Neural cell (in vitro differentiated cells): ENCODE measurements at regions not wholly inside any gene's neighbourhood (a gene's known extent, or its start where the extent isn't known, plus 50 kb on each side); places are given as distances from the start of the nearest gene placed in this dataset.

Experiments used
- CTCF ChIP-seq: fragments of 450-650 bp; IDR thresholded peaks from 2 replicates; pipeline ENCODE4 v1.5.1; 2014; ENCODE audit warnings: antibody characterized with exemption, mild to moderate bottlenecking, moderate library complexity; ENCODE audit not compliant: poor library complexity, severe bottlenecking
- EZH2 ChIP-seq: fragments of 200-600, 300-800 bp; shearing (Covaris generic), sonication (generic); IDR thresholded peaks from 2 replicates; pipeline ENCODE4 v1.6.1; 2014; ENCODE audit warnings: antibody characterized with exemption, low read length, borderline replicate concordance, mild to moderate bottlenecking; ENCODE audit not compliant: insufficient read depth, poor library complexity, severe bottlenecking

DNA sequence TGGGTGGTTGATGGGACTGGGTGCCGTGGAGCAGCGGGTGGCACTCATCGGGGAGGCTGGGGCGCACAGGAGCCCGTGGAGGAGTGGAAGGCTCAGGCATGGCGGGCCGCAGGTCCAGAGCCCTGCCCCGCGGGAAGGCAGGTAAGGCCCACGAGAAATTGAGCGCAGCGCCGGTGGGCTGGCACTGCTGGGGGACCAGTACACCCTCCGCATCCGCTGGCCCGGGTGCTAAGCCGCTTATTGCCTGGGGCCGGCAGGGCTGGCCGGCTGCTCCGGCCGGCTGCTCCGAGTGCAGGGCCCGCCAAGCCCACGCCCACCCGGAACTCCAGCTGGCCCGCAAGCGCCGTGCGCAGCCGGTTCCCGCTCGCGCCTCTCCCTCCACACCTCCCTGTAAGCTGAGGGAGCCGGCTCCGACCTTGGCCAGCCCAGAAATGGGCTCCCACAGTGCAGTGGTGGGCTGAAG, 85.1 kb upstream of the FAT4 start:
- TF ChIP-seq EZH2 = no peak
- TF ChIP-seq CTCF = no peak
